GM23338 (cell line): ENCODE measurements at regions not wholly inside any gene's neighbourhood (a gene's known extent, or its start where the extent isn't known, plus 50 kb on each side); places are given as distances from the start of the nearest gene placed in this dataset.

Source experiments
- ATAC-seq: fragments of 200-7000 bp; cut with Tn5 transposase; 3 replicates; pipeline ENCODE4 v1.9.1; 2020
- DNase-seq: peaks from one replicate; pipeline ENCODE4 v3.0.0-alpha.2; 2015; ENCODE audit warnings: low spot score
- H2AFZ ChIP-seq: fragments of 200-600 bp; sonication (generic); 2 replicates; pipeline ENCODE4 v1.8.0; 2016; ENCODE audit warnings: antibody characterized with exemption, mild to moderate bottlenecking, moderate library complexity
- H3F3A ChIP-seq: fragments of 200-600 bp; sonication (generic); replicated peaks from 2 replicates; pipeline ENCODE4 v1.8.0; 2017; ENCODE audit warnings: antibody characterized with exemption, mixed run types, low read depth
- H3K27ac ChIP-seq: fragments of 200-600 bp; sonication (generic); 2 replicates; pipeline ENCODE4 v1.6.1; 2016; ENCODE audit warnings: low read depth
- H3K27me3 ChIP-seq: fragments of 200-600 bp; sonication (generic); 2 replicates; pipeline ENCODE4 v1.8.0; 2016; ENCODE audit warnings: mild to moderate bottlenecking, mixed run types, moderate library complexity; ENCODE audit not compliant: insufficient read depth
- H3K36me3 ChIP-seq: fragments of 200-600 bp; sonication (generic); 2 replicates; pipeline ENCODE4 v1.8.0; 2016; ENCODE audit warnings: mild to moderate bottlenecking; ENCODE audit not compliant: insufficient read depth
- H3K4me1 ChIP-seq: fragments of 200-600 bp; sonication (generic); 2 replicates; pipeline ENCODE4 v1.8.0; 2016; ENCODE audit warnings: mild to moderate bottlenecking, moderate library complexity; ENCODE audit not compliant: insufficient read depth
- H3K4me2 ChIP-seq: fragments of 200-600 bp; sonication (generic); 2 replicates; pipeline ENCODE4 v1.7.1; 2017; ENCODE audit warnings: mixed run types
- H3K4me3 ChIP-seq: fragments of 200-600 bp; sonication (generic); 2 replicates; pipeline ENCODE4 v1.6.1; 2016; ENCODE audit warnings: mixed run types
- H3K79me2 ChIP-seq: fragments of 200-600 bp; sonication (generic); replicated peaks from 2 replicates; pipeline ENCODE4 v1.8.0; 2017; ENCODE audit warnings: mild to moderate bottlenecking; ENCODE audit not compliant: insufficient read depth
- H3K9me2 ChIP-seq: fragments of 200-600 bp; sonication (generic); 2 replicates; pipeline ENCODE4 v1.8.0; 2017; ENCODE audit not compliant: insufficient read depth
- H4K20me1 ChIP-seq: fragments of 200-600 bp; sonication (generic); replicated peaks from 2 replicates; pipeline ENCODE4 v1.8.0; 2017; ENCODE audit warnings: mild to moderate bottlenecking; ENCODE audit not compliant: insufficient read depth
- H3K27ac Mint-ChIP-seq: 2 replicates; pipeline ENCODE4 v1.8.0; 2020; ENCODE audit warnings: inconsistent platforms, mild to moderate bottlenecking, moderate library complexity, mixed read lengths
- H3K27me3 Mint-ChIP-seq: 3 replicates; pipeline ENCODE4 v1.8.0; 2022; ENCODE audit warnings: low read depth, mild to moderate bottlenecking, moderate library complexity, mixed read lengths, inconsistent platforms; ENCODE audit not compliant: insufficient read depth, poor library complexity
- H3K36me3 Mint-ChIP-seq: 3 replicates; pipeline ENCODE4 v1.8.0; 2021; ENCODE audit warnings: low read depth, mild to moderate bottlenecking, inconsistent platforms, moderate library complexity, mixed read lengths
- H3K4me1 Mint-ChIP-seq: 3 replicates; pipeline ENCODE4 v1.8.0; 2020; ENCODE audit warnings: mild to moderate bottlenecking, inconsistent platforms, mixed read lengths
- H3K4me3 Mint-ChIP-seq: 3 replicates; pipeline ENCODE4 v1.8.0; 2021; ENCODE audit warnings: moderate library complexity, mild to moderate bottlenecking, inconsistent platforms, mixed read lengths
- H3K9me3 Mint-ChIP-seq: 3 replicates; pipeline ENCODE4 v1.8.0; 2020; ENCODE audit warnings: moderate library complexity, mild to moderate bottlenecking, inconsistent platforms, mixed read lengths
- CREB1 ChIP-seq: fragments of 250-450 bp; sonication (Bioruptor Pico); IDR thresholded peaks from 2 replicates; pipeline ENCODE4 v1.5.0; 2020; ENCODE audit warnings: low read depth, mild to moderate bottlenecking, moderate library complexity
- CTCF ChIP-seq, 2 experiments: fragments of 200-600 bp in 1 of 2; sonication (generic) in 1 of 2; conservative IDR thresholded peaks; 2 replicates each; pipeline versions ENCODE4 v1.5.1 to v1.6.1; 2016 to 2017; ENCODE audit warnings: antibody characterized with exemption in 2 of 2, low read depth in 2 of 2, mild to moderate bottlenecking in 2 of 2, moderate library complexity in 1 of 2
- EZH2phosphoT487 ChIP-seq: fragments of 200-600 bp; sonication (generic); IDR thresholded peaks from one replicate; pipeline ENCODE4 v1.8.1; 2018; ENCODE audit warnings: antibody characterized with exemption; ENCODE audit not compliant: unreplicated experiment
- NANOG ChIP-seq: IDR thresholded peaks from 2 replicates; pipeline ENCODE4 v1.6.1; 2016; ENCODE audit warnings: antibody characterized with exemption, borderline replicate concordance
- REST ChIP-seq: IDR thresholded peaks from one replicate; pipeline ENCODE4 v1.6.1; 2018; ENCODE audit warnings: antibody characterized with exemption; ENCODE audit not compliant: unreplicated experiment
- STAT1 ChIP-seq: IDR thresholded peaks from one replicate; pipeline ENCODE4 v1.6.1; 2016; ENCODE audit warnings: antibody characterized with exemption; ENCODE audit not compliant: unreplicated experiment
- ZNF114 ChIP-seq: fragments of 250-450 bp; sonication (Bioruptor Pico); IDR thresholded peaks from 2 replicates; pipeline ENCODE4 v1.5.0; 2020; ENCODE audit warnings: mild to moderate bottlenecking, moderate library complexity
- ZNF462 ChIP-seq: fragments of 250-450 bp; sonication (Bioruptor Pico); IDR thresholded peaks from 2 replicates; pipeline ENCODE4 v1.5.0; 2020; ENCODE audit warnings: mild to moderate bottlenecking, moderate library complexity

- no peaks in the 10 kb centered on the region; the same call in 2 of the 3 replicates for H3K9me3 Mint-ChIP-seq
- H3K27me3 Mint-ChIP-seq, result no peaks in the 10 kb centered on the region
- no peaks in the 10 kb centered on the region for H3K4me1 Mint-ChIP-seq
- H3K36me3 ChIP-seq, result no peaks in the 10 kb centered on the region
- no peak overlapping the region for H3K27ac Mint-ChIP-seq
- no peak for DNase-seq
- no peak overlapping the region for H3K27ac ChIP-seq
- TF ChIP-seq ZNF114, result no peak
- TF ChIP-seq REST, result no peak
- TF ChIP-seq EZH2phosphoT487, result no peak
- no peak for TF ChIP-seq STAT1
- no peak for TF ChIP-seq CTCF (conservative IDR thresholded peaks at IDR 0.05; ENCODE audit: low read depth in 2 of 2)
- TF ChIP-seq ZNF462 (CRISPR knock-in tag), result no peak
- no peak for TF ChIP-seq CREB1 (CRISPR knock-in tag)
- no peak for TF ChIP-seq NANOG
- no peak for ATAC-seq
- H3K27me3 ChIP-seq, result no peaks in the 10 kb centered on the region
- H3K4me3 ChIP-seq, result no peak overlapping the region
- no peak overlapping the region for H3K4me3 Mint-ChIP-seq
- H4K20me1 ChIP-seq, result no peaks in the 10 kb centered on the region
- no peak overlapping the region for H2AFZ ChIP-seq
- H3F3A ChIP-seq, result no peaks in the 10 kb centered on the region
- H3K4me1 ChIP-seq, result no peaks in the 10 kb centered on the region
- H3K9me2 ChIP-seq, result no peaks in the 10 kb centered on the region
- H3K4me2 ChIP-seq, result no peak overlapping the region
- H3K36me3 Mint-ChIP-seq, result no peaks in the 10 kb centered on the region
- no peaks in the 10 kb centered on the region for H3K79me2 ChIP-seq
Measured at GRCh38 chr14:28589792-28590191, 176.8 kb upstream of the FOXG1 start.
